DMS 273 treated with DMSO at 0.1 percent for 48 hours (cell line): ENCODE measurements at regions not wholly inside any gene's neighbourhood (a gene's known extent, or its start where the extent isn't known, plus 50 kb on each side); places are given as distances from the start of the nearest gene placed in this dataset.
"Not testable (repeated sequence)": the region's sequence is repeated elsewhere in the genome, so short reads cannot be mapped to it uniquely, and the experiment has no call there.

Experiments used
- DNase-seq: peaks from one replicate; lab custom pipeline; 2025; lab: John Stamatoyannopoulos, UW

DNA sequence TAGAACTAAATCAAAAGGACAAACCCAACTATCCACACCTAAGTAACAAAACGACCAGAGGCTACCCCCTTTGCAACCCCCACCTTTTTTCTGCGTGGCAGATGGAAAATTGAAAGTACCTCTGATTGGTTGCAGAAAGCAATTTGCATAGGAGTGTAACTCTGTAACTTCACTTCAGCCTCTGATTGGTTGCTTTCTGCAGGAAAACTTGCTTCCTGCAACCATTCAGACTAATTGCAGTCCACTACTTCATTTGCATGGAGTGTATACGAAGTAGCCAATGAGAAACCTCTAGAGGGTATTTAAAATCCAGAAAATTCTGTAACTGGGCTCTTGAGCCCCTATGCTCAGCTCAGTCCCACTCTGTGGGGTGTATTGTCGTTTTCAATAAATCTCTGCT, 129.1 kb upstream of the OLIG3 start:
- DNase-seq: no peak

- no peak for DNase-seq
Measured at GRCh38 chr6:137625100-137625661, 131.0 kb upstream of the OLIG3 start.

GRCh38 chr6:137625808-137626207, 131.6 kb upstream of the OLIG3 start:
- no peak for DNase-seq

- no peak for DNase-seq
Measured at GRCh38 chr6:137630666-137631065, 136.5 kb upstream of the OLIG3 start.

DNA sequence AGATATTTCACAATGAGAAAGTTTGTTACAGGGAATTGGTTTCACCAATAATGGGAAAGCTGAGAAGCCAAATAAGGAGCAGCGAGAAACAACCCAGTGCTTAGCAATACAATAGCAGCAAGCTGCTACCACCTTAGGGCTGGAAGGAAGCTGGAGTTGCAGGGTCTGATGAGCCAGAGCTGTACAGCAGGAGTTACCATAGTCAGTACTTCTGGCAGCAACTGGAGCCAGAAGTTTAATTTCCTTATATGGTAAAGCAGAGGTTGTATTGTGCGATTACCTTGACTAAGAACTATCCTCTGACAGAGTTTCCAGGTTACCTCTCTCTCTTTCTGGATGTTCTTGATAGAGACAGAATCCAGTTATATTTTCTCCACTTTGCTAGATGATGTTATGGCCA, 137.1 kb upstream of the OLIG3 start:
- DNase-seq: peak; percentile 27

GRCh38 chr6:137634177-137634576, 140.0 kb upstream of the OLIG3 start:
- DNase-seq: not testable (repeated sequence)

DNA sequence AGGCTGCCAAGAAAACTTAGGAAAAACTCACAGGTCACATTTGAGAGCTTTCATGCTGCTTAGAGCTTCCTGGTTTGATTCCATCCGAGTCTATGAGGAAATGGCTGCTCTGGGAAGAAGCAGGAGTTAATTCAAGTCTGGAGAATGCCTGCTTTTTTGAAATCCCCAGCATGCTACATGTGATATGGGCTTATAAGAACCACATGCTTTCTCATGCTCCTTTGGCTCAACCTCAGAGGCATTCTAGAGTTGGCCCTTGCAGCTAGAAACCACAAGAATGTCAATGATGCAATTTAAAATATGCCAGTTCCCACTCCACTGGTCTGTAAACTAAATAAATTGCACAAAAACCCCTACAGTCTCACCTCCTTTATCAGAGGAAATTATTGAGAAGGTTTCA, 142.9 kb upstream of the OLIG3 start:
- peak; percentile 26 for DNase-seq

DNA sequence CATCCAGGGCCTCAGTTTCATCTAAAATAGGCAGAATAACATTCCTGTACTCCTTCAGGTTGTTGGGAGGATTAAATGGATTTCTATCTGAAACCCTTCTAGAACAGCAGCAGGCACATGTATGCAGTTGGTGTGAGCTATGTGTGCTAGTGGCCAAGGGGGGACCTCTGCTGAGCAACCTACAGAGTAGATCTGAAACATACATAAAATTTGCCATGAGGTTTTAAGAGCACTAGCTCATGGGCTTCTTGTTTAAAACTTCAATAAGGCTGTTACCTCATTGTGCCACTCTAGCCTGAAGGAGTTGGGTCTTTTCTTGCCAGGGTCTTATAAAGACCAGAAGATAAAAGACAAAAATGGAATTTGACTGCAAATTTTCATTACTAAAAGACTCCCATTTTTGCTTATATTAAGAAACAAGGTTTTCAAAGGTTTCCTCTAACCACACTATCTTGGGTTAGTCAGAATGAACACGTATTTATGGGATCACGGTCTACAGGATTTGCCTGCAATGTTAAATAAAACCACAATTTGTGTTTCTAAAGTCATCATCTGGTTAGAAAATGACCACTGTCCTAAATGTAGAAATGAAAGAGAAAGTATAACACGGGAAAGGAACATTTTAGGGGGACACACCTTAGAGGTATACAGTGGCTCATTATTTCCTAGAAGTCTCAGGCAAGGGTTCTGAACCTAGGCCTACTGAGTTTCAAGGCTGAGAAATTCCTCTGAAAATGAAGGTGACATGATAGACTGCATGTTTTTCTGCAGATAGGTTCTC, 144.9 kb upstream of the OLIG3 start:
- no peak for DNase-seq

DNA sequence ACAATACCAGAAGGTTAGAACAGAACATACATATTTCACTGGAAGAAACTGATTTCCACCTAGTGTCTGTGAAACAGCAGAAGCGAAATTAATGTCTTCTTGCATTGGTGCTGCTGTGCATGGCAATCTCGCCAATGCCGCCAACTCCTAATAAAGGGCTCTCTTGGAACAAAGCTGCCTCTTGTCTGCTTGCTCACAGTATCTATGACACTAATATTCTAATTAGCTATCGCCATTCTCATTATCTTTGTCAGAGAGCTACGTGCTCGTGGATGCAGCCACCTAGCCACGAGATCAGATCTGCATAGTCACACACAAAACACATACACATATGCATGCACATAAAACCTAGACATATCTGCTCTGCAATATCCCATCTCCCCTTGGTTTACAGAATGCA, 145.9 kb upstream of the OLIG3 start:
- DNase-seq: no peak

DNA sequence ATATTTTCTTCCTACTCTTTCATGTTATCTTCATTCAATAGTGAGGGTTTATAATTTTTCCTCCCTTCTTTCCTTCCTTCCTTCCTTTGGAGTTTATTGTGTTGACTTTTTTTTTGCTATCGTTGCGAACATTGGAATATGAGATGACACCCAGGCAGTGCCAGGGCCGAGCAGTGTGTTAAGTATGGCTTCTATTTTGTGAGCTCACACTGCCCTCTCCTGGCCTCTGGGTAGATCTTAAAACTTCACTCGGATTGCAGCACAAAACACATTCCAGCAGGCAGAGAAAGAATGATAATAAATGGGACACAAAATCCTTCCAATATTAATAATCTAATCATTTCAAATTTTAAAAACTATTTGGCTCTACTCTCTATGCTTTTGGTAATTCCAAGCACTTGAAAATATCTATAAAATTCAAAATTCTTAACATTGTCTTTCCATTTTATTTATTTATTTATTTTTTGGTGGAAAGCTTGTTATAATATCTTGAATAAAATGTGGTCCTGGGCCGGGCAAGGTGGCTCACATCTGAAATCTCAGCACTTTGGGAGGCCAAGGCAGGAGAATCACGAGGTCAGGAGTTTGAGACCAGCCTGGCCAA, 147.4 kb upstream of the OLIG3 start:
- DNase-seq: peak; percentile 43

DNA sequence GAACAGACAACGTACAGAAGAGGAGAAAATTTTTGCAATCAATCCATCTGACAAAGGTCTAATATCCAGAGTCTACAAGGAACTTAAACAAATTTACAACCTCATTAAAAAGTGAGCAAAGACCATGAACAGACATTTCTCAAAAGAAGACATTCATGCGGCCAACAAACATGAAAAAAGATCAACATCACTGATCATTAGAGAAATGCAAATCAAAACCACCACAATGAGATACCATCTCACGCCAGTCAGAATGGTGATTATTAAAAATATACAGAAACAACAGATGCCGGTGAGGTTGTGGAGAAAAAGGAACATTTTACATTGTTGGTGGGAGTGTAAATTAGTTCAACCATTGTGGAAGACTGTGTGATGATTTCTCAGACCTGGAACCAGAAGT, 149.0 kb upstream of the OLIG3 start:
- DNase-seq: not testable (repeated sequence)

DNA sequence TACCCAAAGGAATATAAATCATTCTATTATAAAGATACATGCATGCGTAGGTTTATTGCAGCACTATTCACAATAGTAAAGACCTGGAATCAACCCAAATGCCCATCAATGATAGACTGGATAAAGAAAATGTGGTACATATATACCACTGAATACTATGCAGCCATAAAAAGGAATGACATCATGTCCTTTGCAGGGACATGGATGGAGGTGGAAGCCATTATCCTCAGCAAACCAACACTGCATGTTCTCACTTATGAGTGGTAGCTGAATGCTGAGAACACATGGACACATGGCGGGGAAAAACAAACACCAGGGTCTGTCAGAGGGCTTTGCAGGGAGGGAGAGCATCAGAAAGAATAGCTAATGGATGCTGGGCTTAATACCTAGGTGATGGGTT, 149.4 kb upstream of the OLIG3 start:
- DNase-seq: not testable (repeated sequence)

DNA sequence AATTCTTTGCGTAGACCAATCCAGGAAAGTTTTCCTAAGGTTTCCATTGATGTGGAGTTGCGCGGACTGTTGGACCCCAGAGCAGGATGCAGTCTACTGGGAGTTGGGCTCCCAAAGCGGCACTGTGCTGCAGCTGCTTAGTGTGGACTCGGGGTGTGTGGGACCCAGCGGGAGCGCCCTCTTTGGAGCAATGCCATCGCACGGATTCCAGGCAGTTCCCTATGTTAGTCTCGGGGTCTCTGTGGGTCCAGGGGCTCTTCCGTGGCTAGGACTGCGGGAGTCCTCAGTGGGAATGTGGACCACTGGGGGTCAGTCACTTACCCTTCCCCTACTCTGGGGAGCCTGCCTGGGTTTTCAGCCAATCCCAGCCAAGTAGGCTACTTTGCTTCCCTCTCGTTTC, 151.7 kb upstream of the OLIG3 start:
- no peak for DNase-seq

- DNase-seq: no peak
Measured at GRCh38 chr6:137646484-137646883, 152.3 kb upstream of the OLIG3 start.

GRCh38 chr6:137647762-137648447, 153.7 kb upstream of the OLIG3 start:
- no peak for DNase-seq

- no peak for DNase-seq
Measured at GRCh38 chr6:137650720-137651119, 156.5 kb upstream of the OLIG3 start.

DNA sequence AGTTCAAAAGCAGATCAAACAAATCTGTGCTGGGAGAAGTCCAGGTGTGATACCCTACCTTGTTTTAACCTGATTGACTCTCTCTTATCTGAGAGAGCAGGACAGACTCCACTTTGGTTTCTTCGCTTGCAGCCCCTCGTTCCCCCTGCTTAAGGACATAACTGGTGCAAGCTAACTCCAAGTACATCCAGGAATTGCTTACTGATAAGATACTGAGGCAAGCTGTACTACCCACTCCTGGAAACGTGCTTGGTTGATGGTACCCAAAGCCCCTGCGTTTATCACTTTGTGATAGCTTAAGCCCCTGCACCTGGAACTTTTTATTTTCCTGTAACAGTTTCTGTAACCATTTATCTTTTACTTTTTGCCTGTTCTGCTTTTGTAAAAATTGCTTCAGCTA, 157.0 kb upstream of the OLIG3 start:
- DNase-seq: no peak

DNA sequence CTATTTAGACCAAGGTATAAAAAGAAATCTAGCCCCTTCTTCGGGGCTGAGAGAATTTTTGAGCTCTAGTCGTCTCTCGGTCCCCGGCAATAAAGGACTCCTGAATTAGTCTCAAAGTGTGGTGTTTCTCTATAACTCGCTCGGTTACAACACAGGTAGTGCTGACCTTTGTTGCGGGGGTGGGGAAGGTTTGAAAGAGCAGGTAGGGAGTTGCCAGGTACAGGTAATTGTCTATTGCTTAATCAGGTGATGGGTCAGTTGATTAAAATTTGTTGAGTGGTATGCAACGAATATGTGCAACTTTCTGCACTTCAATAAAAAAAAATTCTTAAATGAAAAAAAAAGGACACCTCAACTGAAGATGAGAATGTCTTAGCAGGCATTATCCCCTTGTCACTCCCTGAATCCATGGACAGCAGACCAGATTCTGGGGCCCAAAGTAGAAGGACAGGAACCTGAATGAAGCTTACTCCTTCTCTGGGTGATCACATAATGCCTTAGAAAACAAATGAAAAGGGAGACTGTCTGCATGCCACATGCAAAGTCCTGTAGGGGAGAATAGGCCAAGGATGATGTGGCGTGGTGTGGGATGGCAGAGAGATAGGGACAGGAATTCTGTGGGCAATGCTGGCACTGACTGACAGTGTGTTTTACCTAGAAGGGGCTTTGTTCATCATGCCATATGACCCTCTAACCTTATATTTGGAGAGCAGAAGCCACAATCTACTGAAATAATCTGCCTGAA, 157.6 kb upstream of the OLIG3 start:
- no peak for DNase-seq

DNA sequence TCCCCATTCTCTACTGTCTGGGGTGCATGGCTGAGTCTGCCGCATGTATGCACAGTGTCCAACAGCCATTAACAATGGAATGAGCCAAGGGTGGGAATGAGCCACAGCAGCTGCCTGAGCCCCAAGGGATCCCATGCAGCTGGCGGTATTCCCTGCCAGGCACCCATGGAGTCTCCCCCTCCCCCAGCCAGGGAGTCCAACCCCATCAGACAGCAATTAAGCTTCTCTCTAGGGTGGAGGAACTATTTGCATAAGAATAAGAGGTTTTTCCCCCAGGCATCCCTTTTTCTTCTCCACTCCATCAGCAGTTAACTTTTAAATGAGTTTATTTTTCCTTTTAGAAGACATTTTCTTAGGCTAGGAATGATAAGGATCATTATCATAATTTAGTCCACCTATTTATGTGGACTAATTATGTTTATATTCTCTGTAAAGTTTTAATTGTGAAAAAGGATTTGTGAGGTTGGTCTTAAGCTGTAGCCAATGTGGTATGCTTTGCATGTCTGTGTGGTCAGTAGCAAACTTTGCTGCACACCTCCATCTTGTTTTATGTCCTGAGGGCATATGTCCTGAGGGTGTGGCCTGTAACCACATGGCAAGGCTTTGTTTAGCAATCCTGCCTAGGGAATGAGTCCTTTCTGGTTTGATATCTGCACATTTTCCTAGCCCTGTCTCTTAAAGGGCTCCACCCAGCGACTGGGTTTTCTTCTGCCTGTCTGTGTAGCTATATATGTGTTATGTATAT, 158.9 kb upstream of the OLIG3 start:
- no peak for DNase-seq

GRCh38 chr6:137653706-137654059, 159.5 kb upstream of the OLIG3 start:
- DNase-seq: no peak

GRCh38 chr6:137654365-137654981, 160.3 kb upstream of the OLIG3 start:
- no peak for DNase-seq
